ENCODE measurements at regions not wholly inside any gene's neighbourhood (a gene's known extent, or its start where the extent isn't known, plus 50 kb on each side); places are given as distances from the start of the nearest gene placed in this dataset.

GRCh38 chr12:91618281-91618680 is 435.7 kb upstream of the DCN start:
- no peak for ATAC-seq (ENCODE audit: poor library complexity)
- intact Hi-C loops (cut with DNase I): no loop called here
- no peak for DNase-seq

- intact Hi-C loops (cut with DNase I): no loop called here
- DNase-seq (no peak), ATAC-seq (ENCODE audit: poor library complexity) (no peak)
Measured at GRCh38 chr12:91617818-91618217, 435.2 kb upstream of the DCN start.

GRCh38 chr12:91616416-91616815 is 433.8 kb upstream of the DCN start:
- DNase-seq (no peak), ATAC-seq (ENCODE audit: poor library complexity) (no peak)
- intact Hi-C loops (cut with DNase I): no loop called here

- ATAC-seq (ENCODE audit: poor library complexity) (no peak), DNase-seq (no peak)
- intact Hi-C loops (cut with DNase I): no loop called here
Measured at GRCh38 chr12:91613223-91613779, 430.7 kb upstream of the DCN start.

- intact Hi-C loops (cut with DNase I): no loop called here
- no peak for DNase-seq
- ATAC-seq (ENCODE audit: poor library complexity): no peak
Measured at GRCh38 chr12:91610561-91610960, 427.9 kb upstream of the DCN start.

GRCh38 chr12:91609283-91609682 is 426.7 kb upstream of the DCN start:
- intact Hi-C loops (cut with DNase I): no loop called here
- ATAC-seq (ENCODE audit: poor library complexity) (no peak), DNase-seq (no peak)

- DNase-seq: no peak
- no peak for ATAC-seq (ENCODE audit: poor library complexity)
- intact Hi-C loops (cut with DNase I): no loop called here
Measured at GRCh38 chr12:91608542-91608941, 425.9 kb upstream of the DCN start.

- intact Hi-C loops (cut with DNase I): no loop called here
- DNase-seq: no peak
- no peak for ATAC-seq (ENCODE audit: poor library complexity)
Measured at GRCh38 chr12:91606662-91607377, 424.2 kb upstream of the DCN start.

- DNase-seq: no peak
- ATAC-seq (ENCODE audit: poor library complexity): no peak
- intact Hi-C loops (cut with DNase I): no loop called here
Measured at GRCh38 chr12:91604897-91605296, 422.3 kb upstream of the DCN start.

GRCh38 chr12:91603060-91603459 is 420.4 kb upstream of the DCN start:
- no peak for DNase-seq
- intact Hi-C loops (cut with DNase I): no loop called here
- ATAC-seq (ENCODE audit: poor library complexity): peak; percentile 89

- ATAC-seq (ENCODE audit: poor library complexity): no peak
- DNase-seq: no peak
- intact Hi-C loops (cut with DNase I): no loop called here
Measured at GRCh38 chr12:91601054-91601453, 418.4 kb upstream of the DCN start.

- DNase-seq: no peak
- intact Hi-C loops (cut with DNase I): no loop called here
- no peak for ATAC-seq (ENCODE audit: poor library complexity)
Measured at GRCh38 chr12:91594715-91595114, 412.1 kb upstream of the DCN start.

- DNase-seq: no peak
- no peak for ATAC-seq (ENCODE audit: poor library complexity)
Measured at GRCh38 chr12:91591639-91591987, 409.0 kb upstream of the DCN start.

GRCh38 chr12:91590966-91591638 is 408.5 kb upstream of the DCN start:
- intact Hi-C loops (cut with DNase I): no loop called here
- ATAC-seq (ENCODE audit: poor library complexity): no peak
- DNase-seq: no peak

More at GRCh38 chr12:91591639-91591987, 409.0 kb upstream of the DCN start:
- intact Hi-C loops (cut with DNase I): no loop called here

GRCh38 chr12:91588874-91589454 is 406.3 kb upstream of the DCN start:
- ATAC-seq (ENCODE audit: poor library complexity) (no peak), DNase-seq (no peak)
- intact Hi-C loops (cut with DNase I): no loop called here

- intact Hi-C loops (cut with DNase I): no loop called here
- ATAC-seq (ENCODE audit: poor library complexity): no peak
- DNase-seq: no peak
Measured at GRCh38 chr12:91586015-91586414, 403.4 kb upstream of the DCN start.

- intact Hi-C loops (cut with DNase I): no loop called here
- DNase-seq (no peak), ATAC-seq (ENCODE audit: poor library complexity) (no peak)
Measured at GRCh38 chr12:91582811-91583210, 400.2 kb upstream of the DCN start.

- no peak for ATAC-seq (ENCODE audit: poor library complexity)
- intact Hi-C loops (cut with DNase I): no loop called here
Measured at GRCh38 chr12:91579516-91580263, 397.1 kb upstream of the DCN start.

More at GRCh38 chr12:91579516-91580263, 397.1 kb upstream of the DCN start:
- DNase-seq: no peak

Measured in Right ventricle myocardium superior (tissue), 1 donor.